Caco-2 (cell line): ENCODE measurements at regions not wholly inside any gene's neighbourhood (a gene's known extent, or its start where the extent isn't known, plus 50 kb on each side); places are given as distances from the start of the nearest gene placed in this dataset.

ENCODE experiments used
- BruUV-seq: library from RNA; stranded (reverse); fragments of 400-500 nt; replicated peaks from 2 replicates; lab custom pipeline; 2021; lab: Mats Ljungman, UMichigan
- CTCF ChIA-PET: fragments of 300-600 bp; sonication (Branson Sonifier 250); formaldehyde crosslinking; loops from one replicate; lab custom pipeline; 2022; ENCODE audit warnings: antibody characterized with exemption; lab: Charles Lee
- POLR2A ChIA-PET: fragments of 300-600 bp; sonication (Branson Sonifier 250); formaldehyde crosslinking; loops from one replicate; lab custom pipeline; 2022; ENCODE audit warnings: antibody characterized with exemption; lab: Charles Lee
- DNase-seq, 2 experiments: peaks; one replicate each; pipeline versions ENCODE4 v3.0.0 to v3.0.0-alpha.2; 2020 to 2022
- H3K27me3 ChIP-seq: replicated peaks from 2 replicates; pipeline ENCODE4 v1.6.0; 2011; ENCODE audit warnings: low read length; ENCODE audit not compliant: control insufficient read depth, insufficient read depth
- H3K36me3 ChIP-seq: 2 replicates; pipeline ENCODE4 v1.5.1; 2011; ENCODE audit warnings: low read length; ENCODE audit not compliant: control insufficient read depth, insufficient read depth
- H3K4me1 ChIP-seq: fragments of 250-450 bp; sonication (Bioruptor Pico); 2 replicates; pipeline ENCODE4 v1.5.1; 2020; ENCODE audit warnings: mild to moderate bottlenecking
- H3K4me3 ChIP-seq: 2 replicates; pipeline ENCODE4 v1.5.1; 2011; ENCODE audit warnings: low read depth, mild to moderate bottlenecking, control low read depth, low read length
- H3K9me3 ChIP-seq: fragments of 250-450 bp; sonication (Bioruptor Pico); 2 replicates; pipeline ENCODE4 v1.5.1; 2020; ENCODE audit warnings: mild to moderate bottlenecking, moderate library complexity
- H3K27ac Mint-ChIP-seq: one replicate; pipeline ENCODE4 v1.8.0; 2022; ENCODE audit warnings: mixed read lengths; ENCODE audit not compliant: unreplicated experiment
- H3K27me3 Mint-ChIP-seq: one replicate; pipeline ENCODE4 v1.8.0; 2022; ENCODE audit warnings: mixed read lengths; ENCODE audit not compliant: insufficient read depth, unreplicated experiment
- H3K36me3 Mint-ChIP-seq: one replicate; pipeline ENCODE4 v1.8.0; 2022; ENCODE audit warnings: mild to moderate bottlenecking, mixed read lengths; ENCODE audit not compliant: insufficient read depth, unreplicated experiment
- H3K4me1 Mint-ChIP-seq: one replicate; pipeline ENCODE4 v1.8.0; 2022; ENCODE audit warnings: low read depth, mixed read lengths; ENCODE audit not compliant: unreplicated experiment
- H3K4me3 Mint-ChIP-seq: one replicate; pipeline ENCODE4 v1.8.0; 2022; ENCODE audit warnings: mild to moderate bottlenecking, moderate library complexity, mixed read lengths; ENCODE audit not compliant: unreplicated experiment
- H3K9me3 Mint-ChIP-seq: one replicate; pipeline ENCODE4 v1.8.0; 2022; ENCODE audit warnings: mixed read lengths; ENCODE audit not compliant: unreplicated experiment
- CTCF ChIP-seq, 2 experiments: fragments of 200-600 bp in 1 of 2; IDR thresholded peaks; 1 replicate in 1 of 2; 2 replicates in 1 of 2; pipeline versions ENCODE4 v1.5.1 to v1.8.0; 2011 to 2022; ENCODE audit warnings: antibody characterized with exemption in 1 of 2, control low read depth in 1 of 2, inconsistent platforms in 1 of 2, low read depth in 1 of 2, low read length in 1 of 2, mild to moderate bottlenecking in 1 of 2, moderate library complexity in 1 of 2; ENCODE audit not compliant: insufficient read depth in 1 of 2, severe bottlenecking in 1 of 2, unreplicated experiment in 1 of 2
- intact Hi-C: fragments of 100-400 bp; cut with micrococcal nuclease; formaldehyde crosslinking; loops from one replicate; pipeline ENCODE4 v1.10.0; 2022; ENCODE audit not compliant: unreplicated experiment

- no peaks in the 10 kb centered on the region for H3K9me3 ChIP-seq
- Mint-ChIP-seq H3K4me1 (no peaks in the 10 kb centered on the region), H3K27ac (no peak overlapping the region), H3K36me3 (no peaks in the 10 kb centered on the region), H3K9me3 (no peaks in the 10 kb centered on the region), H3K4me3 (no peak overlapping the region), H3K27me3 (peaks cover 21% of the 10 kb centered on the region)
- no peak for DNase-seq
- no peaks in the 10 kb centered on the region for H3K36me3 ChIP-seq
- no peak overlapping the region for H3K4me3 ChIP-seq
- ChIA-PET CTCF (no interaction called here), POLR2A (no interaction called here)
- no TSS peak for BruUV-seq
- H3K4me1 ChIP-seq: no peaks in the 10 kb centered on the region
- H3K27me3 ChIP-seq: no peaks in the 10 kb centered on the region
- intact Hi-C loops: no loop called here
- TF ChIP-seq CTCF (IDR thresholded peaks at IDR 0.05; ENCODE audit: insufficient read depth in 1 of 2, low read depth in 1 of 2, low read length in 1 of 2, severe bottlenecking in 1 of 2, unreplicated experiment in 1 of 2): no peak
Measured at GRCh38 chr12:114302606-114303315, 103.2 kb downstream of the TBX5 start.

GRCh38 chr12:114302117-114302516, 103.8 kb downstream of the TBX5 start:
- peaks cover 20% of the 10 kb centered on the region for H3K27me3 Mint-ChIP-seq
- no peak for TF ChIP-seq CTCF (IDR thresholded peaks at IDR 0.05; ENCODE audit: insufficient read depth in 1 of 2, low read depth in 1 of 2, low read length in 1 of 2, severe bottlenecking in 1 of 2, unreplicated experiment in 1 of 2)
- DNase-seq: no peak
- Histone ChIP-seq H3K27me3 (no peaks in the 10 kb centered on the region), H3K9me3 (no peaks in the 10 kb centered on the region), H3K4me1 (no peaks in the 10 kb centered on the region), H3K36me3 (no peaks in the 10 kb centered on the region), H3K4me3 (no peak overlapping the region)
- POLR2A ChIA-PET: no interaction called here
- no TSS peak for BruUV-seq
- H3K36me3 Mint-ChIP-seq: no peaks in the 10 kb centered on the region
- no peaks in the 10 kb centered on the region for H3K4me1 Mint-ChIP-seq
- no peaks in the 10 kb centered on the region for H3K9me3 Mint-ChIP-seq
- intact Hi-C loops: no loop called here
- H3K27ac Mint-ChIP-seq: no peak overlapping the region
- no peak overlapping the region for H3K4me3 Mint-ChIP-seq
- CTCF ChIA-PET: no interaction called here

GRCh38 chr12:114294303-114294685, 111.7 kb downstream of the TBX5 start:
- Mint-ChIP-seq H3K27me3 (peaks cover 9% of the 10 kb centered on the region), H3K4me1 (no peaks in the 10 kb centered on the region), H3K9me3 (no peaks in the 10 kb centered on the region), H3K27ac (no peak overlapping the region), H3K4me3 (no peak overlapping the region), H3K36me3 (no peaks in the 10 kb centered on the region)
- Histone ChIP-seq H3K4me1 (no peaks in the 10 kb centered on the region), H3K36me3 (no peaks in the 10 kb centered on the region), H3K27me3 (peaks cover 2% of the 10 kb centered on the region; the same call in 1 of the 2 replicates), H3K4me3 (no peak overlapping the region), H3K9me3 (no peaks in the 10 kb centered on the region)
- POLR2A ChIA-PET: no interaction called here
- CTCF ChIA-PET: no interaction called here
- intact Hi-C loops: no loop called here
- no TSS peak for BruUV-seq
- DNase-seq: no peak
- TF ChIP-seq CTCF (IDR thresholded peaks at IDR 0.05; ENCODE audit: insufficient read depth in 1 of 2, low read depth in 1 of 2, low read length in 1 of 2, severe bottlenecking in 1 of 2, unreplicated experiment in 1 of 2): no peak
